Epidermal melanocyte (primary cell): ENCODE measurements at regions not wholly inside any gene's neighbourhood (a gene's known extent, or its start where the extent isn't known, plus 50 kb on each side); places are given as distances from the start of the nearest gene placed in this dataset.
"Not testable (repeated sequence)": the region's sequence is repeated elsewhere in the genome, so short reads cannot be mapped to it uniquely, and the experiment has no call there.

Experiments
- DNase-seq: peaks from one replicate; pipeline ENCODE4 v3.0.0; 2011; ENCODE audit warnings: low spot score; ENCODE audit not compliant: insufficient read length

DNA sequence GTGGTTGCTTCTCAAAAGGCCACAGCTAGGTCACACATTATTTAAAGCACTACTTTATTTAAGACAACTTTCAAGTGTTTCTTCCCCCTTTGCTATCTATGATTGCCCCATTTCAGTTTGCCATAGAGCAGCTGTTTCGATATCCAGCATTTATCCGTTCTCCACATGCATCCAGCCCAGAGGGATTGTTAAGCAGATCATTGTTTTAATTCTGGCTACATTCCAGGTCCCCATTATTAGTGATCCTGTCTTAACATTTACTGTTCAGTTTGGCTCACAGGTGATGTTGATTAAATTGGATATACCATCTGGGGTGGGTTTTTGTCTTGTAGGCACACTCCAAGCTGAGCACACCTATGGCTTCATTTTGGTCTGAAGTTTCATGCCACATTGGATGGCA is 638.7 kb downstream of the ZEB2 start:
- DNase-seq: no peak

DNA sequence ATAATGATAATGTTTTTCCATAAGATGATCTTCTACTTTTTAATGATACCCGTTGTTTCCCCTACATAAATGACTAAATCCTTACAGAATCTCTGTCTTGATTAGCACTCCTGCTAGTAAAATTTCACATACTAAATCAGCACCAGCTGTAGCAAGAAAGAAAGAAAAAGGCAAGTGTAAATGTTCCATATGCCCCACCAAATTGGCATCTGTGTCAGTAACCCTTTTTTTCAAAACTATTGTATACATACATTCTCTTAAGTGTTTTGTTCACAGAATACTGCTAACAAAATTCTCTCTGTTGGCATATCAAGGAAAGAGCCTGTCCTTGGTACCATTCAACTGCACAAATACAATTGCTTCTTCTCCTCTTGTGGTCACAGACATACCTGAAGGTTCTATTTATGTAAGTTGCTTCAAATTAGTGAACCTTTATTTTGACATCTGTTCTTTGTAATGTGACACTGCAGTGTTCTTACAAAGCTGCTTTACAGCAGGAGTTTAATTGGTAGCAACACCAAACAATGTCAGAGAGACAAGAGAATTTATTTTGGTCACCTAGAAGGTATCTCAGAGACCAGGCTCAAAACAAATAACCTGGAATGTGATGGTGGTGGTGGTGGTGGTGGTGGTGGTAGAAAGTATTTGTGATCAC is 641.9 kb downstream of the ZEB2 start:
- DNase-seq: no peak

DNA sequence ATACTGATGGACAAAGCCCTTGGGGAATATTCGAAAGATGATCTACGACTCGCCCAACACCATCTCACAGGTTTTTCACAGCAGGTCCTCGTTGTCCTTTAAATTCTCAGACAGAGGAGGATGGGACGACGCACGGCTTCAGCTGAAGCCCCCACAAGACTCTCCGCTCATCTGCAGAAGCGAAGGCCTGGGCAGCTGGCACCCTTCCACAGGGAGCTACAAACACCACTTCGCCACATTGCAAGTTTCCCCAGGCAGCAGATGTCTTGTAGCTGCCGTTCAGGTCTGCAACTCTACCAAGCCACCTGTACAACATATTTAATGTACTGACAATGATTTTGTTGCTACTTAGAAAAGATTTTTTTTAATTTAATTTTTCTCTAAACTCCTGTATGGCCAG is 642.9 kb downstream of the ZEB2 start:
- DNase-seq: no peak

DNA sequence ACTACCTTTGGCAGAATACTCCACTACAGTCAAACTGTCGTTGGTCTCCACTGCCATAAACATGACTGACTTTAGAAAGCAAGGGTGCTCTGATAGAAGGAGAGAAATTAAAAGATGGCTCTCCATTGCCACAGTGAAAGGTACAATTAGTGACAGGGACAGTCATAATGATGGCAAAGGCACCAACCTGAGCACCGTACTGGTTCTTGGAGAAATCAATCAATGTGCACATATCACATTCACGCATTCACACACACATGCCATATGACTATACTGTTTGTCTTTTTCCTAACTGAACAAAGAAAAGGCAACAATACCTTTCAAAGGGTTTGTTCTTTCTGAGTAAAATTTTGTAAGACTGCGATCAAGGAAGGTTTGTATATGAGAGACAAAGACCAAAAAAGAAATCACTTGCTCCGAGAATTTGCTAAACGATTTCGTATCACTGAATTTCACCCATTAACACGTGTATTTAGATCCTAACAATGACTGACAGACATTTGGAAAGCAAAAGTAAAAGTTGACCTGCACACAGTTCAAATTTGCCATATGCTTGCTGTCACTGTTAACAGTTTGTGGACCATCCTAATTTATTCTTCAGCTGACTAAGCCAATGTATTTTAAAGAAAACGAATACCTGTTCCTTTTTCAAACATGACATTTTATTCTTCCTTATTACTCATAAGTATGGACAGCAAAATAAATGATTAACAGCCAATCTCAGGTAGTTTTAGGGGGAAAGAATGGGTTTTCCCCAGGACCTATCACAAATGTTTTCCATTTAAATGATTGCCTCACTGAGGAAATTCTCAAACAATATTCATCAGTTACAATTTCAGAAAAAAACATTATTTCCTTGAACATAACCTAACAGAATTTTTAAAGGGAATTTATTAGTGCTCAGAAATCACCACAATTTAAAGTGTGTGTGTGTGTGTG is 644.4 kb downstream of the ZEB2 start:
- DNase-seq: no peak

DNA sequence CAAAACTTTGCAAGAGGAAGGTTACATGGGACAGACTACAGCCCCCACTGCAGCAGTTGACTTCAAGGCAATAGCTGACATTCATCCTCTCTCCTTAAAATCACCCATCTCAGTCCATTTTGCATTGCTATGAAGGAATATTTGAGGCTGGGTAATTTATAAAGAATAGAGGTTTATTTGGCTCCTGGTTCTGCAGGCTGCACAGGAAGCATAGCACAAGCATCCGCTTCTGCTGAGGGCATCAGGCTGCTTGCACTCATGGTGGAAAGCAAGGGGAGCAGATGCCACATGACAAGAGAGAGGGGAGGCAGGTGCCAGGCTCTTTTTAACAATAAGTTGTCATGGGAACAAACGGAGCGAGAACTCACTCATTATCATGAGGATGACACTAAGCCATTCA is 646.0 kb downstream of the ZEB2 start:
- DNase-seq: no peak

DNA sequence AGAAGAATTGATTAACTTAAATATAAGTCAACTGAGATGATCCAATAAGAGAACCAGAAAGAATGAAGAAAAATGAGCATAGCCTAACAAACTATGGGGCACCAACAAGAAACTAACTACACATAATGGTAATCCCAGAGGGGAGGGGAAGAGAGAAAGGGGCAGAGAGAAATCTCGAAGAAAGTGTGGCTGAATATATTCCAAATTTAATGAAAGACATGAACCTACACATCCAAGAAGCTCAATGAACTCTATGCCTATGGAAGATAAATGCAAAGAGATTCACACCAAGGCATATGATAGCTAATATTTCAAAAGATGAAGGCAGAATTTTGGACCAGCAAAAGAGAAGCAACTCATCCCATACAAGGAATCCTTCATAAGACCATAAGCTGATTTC is 649.2 kb downstream of the ZEB2 start:
- no peak for DNase-seq

DNA sequence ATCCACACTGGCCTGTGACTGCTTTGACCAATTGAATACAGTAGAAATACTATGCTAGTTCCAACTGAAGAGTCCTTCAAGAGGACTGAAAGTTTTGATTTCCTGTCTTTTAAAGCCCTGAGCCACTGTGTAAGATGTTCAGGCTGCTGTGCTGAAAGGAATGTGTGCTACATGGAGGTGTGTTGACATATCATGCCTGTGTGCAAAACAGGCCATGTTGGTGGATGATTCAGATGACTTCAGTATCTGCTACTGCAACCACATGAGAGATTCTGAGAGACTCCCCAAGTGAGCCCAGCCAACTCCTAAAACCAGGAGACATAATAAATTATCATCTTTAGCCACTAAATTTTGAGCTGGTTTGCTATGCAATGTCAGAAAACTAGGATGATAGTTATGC is 662.9 kb downstream of the ZEB2 start:
- DNase-seq: no peak

DNA sequence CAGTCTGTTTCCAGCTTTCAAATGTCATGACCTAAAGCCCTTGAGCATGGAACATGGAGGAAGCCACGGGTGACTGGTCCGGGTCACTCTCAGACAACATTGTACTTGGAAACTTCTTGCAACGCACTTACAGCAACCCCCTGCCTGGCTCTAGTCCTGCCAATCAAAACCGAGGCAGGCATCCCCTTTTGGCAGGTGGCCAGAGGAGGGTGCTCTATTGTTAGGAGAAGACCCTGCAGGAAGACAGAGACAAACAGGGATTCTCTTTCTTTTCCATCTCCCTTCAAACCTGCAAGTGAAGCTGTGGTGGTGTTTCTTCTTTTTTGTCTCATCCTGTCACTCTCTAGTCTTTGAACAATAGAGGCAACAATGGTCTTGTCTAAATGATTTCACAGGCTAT is 667.2 kb downstream of the ZEB2 start:
- no peak for DNase-seq

DNA sequence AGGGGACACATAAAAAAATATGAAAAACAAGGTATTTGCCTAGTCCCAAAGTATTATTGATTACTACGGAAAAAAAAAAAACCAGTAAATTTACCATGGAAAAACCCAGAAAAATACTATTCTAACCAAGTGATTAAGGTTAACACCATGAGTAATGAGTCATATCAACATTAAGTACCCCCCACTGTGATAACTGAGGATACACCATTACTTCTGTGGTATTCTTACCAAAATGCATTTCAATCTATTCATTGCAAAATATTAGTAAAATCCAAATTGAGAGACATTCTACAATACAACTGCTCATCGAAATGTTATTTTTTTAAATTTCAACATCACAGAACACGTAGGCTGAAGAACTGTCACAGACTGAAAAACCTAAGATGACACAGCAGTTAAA is 669.8 kb downstream of the ZEB2 start:
- no peak for DNase-seq

DNA sequence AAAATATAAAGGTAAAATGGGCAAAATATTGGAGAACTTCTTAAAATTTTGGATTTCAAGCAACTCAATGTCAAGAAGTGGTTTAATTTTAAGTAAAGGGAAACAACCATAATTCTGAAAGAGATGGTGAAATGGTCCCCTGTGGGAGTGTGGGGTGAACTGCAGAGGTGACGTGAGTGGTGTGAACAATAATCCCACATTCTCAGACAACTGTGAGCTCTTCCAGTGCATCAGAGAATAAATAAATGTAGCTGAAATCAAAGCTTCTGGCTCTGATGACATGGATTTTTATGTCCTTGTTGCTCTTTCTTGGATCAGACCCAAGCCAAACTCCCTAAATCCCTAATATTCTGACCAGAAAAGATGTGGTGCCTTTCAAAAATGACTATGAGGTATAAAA is 672.7 kb downstream of the ZEB2 start:
- DNase-seq: no peak

DNA sequence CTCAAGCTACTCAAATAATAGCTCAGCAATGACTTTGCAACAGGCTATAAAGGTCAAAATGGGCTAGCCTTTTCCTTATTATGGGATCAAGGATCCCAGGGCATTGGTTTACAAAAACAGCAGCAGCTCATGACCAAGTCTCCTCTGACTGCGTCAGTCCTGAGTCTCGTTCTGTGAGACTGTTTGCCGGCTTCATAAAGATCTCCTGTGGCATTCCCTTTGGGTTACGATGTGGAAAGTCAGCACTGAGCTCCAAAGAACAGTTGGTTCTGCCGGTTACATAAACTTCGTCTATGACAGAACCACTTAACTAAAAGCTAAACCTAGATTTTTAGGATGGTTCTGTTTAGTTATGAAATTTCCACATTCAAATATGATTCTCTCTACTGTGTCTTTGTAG is 674.9 kb downstream of the ZEB2 start:
- no peak for DNase-seq

DNA sequence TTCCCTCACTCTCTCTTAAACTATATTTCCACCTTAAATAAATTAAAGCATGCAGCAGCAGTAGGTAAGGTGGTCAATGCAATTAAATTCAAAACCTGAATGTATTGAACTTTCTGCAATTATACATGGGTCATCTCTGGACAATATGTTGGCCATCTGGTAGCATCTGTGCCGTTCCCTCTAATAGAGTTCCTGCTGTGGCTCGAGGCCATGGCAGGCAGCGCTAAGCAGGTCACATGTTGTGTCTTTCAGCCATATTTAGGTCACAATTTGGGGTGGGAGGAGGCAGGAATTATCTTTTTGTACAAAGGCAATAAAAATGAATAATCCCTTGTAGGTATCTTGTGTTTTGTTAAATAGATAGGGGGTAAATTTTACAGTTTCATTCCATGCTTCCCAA is 676.2 kb downstream of the ZEB2 start:
- DNase-seq: no peak

DNA sequence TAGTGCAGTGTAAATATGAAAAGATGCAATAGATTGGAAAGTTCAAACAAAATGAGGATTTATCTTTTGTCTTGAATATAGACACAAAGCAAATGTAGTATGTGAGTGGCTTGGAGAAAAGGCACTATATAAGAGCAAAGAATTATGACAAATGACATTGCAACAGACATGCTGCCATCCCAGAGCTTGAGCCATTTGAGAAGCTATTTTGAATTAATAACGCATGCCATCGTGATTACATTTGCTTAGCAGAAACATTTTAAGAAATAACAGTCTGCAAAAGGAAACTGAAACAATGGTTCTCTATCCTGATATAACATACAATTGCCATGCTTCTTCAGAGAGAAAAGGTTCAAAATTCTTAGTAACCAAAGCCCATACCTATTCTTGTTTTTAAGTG is 677.1 kb downstream of the ZEB2 start:
- DNase-seq: no peak

DNA sequence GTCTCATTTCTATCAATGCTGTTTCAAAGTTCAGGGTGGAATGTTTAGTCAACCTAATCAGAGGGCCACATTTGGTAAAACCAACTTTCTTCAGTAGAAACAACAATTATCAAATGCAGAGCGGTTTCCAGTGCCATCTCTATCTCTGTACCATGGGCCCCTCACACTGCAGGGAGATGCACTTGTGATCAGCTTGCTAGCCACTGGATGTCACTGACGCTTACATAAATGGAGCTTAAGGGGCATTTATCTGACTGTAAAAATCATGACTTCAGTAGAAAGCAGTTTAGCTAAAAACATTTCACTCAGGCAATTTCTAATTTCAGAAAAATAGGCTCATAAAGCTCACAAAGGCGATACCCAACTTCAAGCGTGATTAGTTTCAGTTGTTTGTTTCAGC is 678.0 kb downstream of the ZEB2 start:
- no peak for DNase-seq

DNA sequence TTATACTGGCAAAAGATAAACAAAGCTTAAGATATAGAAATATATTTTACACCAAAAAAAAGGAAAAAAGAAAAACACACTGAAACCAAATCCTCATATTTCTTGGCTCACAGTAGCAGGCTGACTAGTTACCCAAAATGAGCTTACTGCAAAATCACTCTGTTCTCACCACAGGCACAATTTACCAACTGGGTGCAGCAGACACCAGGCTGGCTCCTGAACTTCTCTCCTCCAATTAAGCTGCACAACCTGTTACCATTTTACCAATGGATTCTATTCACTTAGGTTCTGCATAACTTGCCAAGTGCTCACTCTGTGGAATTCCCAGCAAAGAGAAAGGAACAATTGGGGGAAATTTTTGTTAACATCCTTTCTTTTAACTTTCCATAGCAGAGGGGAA is 679.3 kb downstream of the ZEB2 start:
- DNase-seq: no peak

DNA sequence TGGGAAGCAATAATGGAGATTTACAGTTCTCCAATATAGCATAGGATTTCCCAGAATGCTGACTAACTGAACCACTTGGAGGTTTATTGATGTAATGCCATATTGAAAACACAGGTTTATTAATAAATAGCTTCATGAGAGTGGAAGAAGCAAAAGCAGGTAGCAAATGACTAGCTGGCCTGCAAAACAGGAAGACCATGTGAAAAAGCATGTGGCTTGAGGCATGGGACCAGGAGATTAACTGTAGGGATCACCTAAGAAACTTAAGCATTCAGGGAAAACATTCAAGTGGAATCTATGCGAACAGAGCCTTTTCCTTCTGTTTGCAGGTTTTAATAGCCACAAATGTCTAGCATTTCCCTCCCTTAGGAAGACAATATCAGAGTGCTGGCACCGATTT is 679.7 kb downstream of the ZEB2 start:
- DNase-seq: no peak

DNA sequence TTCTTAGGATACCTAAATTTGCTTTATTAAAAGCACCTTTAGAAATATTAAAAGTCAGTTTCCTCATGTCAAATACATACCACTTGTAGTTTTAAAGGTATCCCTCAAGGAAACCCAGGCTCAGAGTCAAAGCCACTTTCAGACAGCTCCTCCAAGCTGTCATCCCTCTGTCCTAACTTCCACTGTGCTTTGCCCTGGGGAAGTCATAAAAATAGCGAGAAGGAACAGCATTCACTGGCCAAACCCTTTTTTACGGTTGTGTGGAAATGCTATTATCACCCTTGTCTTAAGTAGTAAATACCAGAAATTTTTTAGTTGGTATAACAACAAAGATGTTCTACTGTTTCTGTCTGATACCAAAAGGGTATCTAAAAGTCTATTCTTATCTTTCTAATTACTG is 680.5 kb downstream of the ZEB2 start:
- DNase-seq: no peak

DNA sequence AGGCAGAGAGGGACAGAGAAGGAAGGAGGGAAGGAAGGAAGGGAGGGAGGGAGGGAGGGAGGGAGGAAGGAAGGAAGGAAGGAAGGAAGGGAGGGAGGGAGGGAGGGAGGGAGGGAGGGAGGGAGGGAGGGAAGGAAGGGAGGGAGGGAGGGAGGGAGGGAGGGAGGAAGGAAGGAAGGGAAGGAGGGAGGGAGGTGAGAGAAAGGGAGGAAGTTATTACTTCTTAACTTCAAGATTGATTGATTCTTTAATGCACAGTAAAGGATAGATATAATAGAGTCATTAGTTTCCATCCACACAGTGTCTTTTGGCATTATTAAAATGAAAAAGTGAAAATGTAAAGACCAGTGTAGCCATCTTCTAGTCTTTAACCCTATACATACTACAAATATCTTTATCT is 682.9 kb downstream of the ZEB2 start:
- DNase-seq: not testable (repeated sequence)

DNA sequence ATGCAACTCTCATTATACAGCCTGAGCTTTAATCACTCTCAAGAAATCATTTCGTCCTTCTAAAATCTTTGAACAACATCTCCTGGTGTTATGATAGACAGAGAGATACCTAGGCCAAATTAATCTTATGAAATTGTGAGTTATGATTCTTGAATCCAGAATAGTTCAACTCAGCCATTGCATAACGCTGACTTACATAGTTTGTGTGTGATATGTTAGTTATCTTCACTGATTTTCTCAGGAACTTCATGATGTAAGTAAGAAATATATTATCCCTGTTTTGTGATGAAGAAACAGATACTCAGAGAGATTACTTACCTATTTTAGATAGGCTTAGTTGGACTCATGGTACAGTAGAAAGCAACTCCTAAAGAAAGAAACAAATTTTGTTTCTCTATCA is 684.4 kb downstream of the ZEB2 start:
- no peak for DNase-seq

DNA sequence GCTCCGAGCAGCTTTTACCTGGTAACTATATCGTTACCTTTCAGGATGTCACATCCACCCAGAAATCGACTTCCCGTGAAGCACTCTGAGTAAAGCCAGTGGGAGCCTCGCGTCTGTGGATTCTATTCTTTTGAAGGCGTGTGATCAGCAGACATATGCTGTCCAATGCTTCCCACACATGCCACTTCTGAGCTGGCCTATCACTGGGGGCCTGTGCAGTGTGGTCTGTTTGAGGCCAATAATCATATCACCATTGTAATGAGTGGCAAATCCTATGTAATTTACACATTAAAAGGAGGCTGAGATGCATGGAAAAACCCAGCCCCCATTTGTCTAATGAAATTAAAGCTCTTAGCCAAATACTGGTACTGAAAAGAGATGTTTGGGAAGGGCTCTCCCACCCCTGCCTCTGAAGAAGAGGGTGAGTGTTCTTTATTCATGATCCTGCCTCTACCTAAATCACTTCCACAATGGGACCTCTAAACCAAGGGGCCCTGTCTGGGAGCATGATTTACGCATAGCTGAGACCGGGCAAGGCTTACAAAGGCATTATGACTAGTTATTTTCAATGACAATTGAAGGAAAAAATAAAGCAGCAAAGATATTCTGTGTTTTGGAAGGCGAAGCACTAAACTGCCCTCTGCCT is 686.8 kb downstream of the ZEB2 start:
- DNase-seq: no peak

DNA sequence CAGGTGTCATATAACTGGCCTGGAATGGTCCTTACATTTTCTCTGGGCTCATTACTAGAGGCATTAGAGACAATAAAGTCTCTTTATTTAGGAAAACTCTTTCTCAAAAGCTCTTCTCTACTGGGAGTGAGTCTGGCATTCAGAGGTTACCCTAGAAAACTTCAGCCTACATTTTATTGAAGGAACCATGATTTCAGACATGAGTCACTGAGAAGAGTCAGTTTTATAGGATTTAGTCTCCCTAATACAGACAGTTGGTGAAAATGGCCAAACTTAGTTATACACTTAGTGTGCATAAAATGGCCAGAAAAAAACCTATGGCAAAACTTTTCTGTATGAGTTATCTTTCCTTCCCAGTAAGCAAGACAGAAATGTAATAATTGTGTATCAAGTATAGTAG is 689.4 kb downstream of the ZEB2 start:
- DNase-seq: no peak

DNA sequence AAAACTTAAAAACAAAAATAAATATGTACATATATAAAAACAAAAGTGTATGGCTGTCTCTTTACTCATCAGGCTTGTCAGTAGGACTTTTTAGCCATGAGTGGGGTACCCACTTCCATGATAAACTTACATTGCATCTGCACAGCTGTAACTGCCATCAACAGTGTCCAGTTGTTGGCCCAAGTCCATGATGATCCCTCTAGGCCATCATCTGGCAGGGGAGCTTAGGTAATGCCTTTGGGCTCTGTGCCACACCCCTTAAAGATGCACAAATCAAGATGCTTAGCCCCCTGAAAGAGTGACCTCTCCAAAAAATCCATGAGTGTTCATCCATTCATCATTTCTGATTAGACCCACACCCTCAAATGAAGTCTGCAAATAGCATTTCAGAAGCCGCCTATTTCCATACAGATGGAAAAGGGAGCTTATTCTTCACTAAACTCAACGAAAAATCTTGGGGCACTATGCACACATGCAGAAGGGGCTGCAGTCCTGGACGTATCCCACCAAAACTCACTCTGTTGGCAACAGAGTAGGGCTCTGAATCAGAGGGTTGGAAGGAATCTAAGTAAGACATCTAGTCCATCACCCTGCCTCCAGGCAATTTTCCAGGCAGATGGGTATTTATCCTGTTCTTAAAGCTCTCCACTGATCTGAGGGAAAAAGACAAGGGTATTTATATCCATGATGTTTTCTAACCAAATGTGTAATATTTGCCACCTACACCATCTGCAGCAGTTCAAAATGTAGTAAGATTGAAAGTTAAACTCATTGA is 691.0 kb downstream of the ZEB2 start:
- no peak for DNase-seq
